Prostate gland (tissue), 2 donors: ENCODE measurements at regions not wholly inside any gene's neighbourhood (a gene's known extent, or its start where the extent isn't known, plus 50 kb on each side); places are given as distances from the start of the nearest gene placed in this dataset.

Experiments used
- CTCF ChIP-seq, 4 experiments: fragments of 200-600 bp in 2 of 4; fragments of 450-650 bp in 2 of 4; sonication (generic) in 2 of 4; IDR thresholded peaks; 1 replicate in 3 of 4; 2 replicates in 1 of 4; pipeline ENCODE4 v1.5.1; 2016 to 2019; ENCODE audit warnings: antibody characterized with exemption in 4 of 4, mild to moderate bottlenecking in 2 of 4, moderate library complexity in 2 of 4
- POLR2A ChIP-seq: fragments of 450-650 bp; IDR thresholded peaks from one replicate; pipeline ENCODE4 v1.6.1; 2016; ENCODE audit warnings: antibody characterized with exemption, mild to moderate bottlenecking
- POLR2AphosphoS5 ChIP-seq: sonication (generic); formaldehyde crosslinking; IDR thresholded peaks from one replicate; pipeline ENCODE4 v1.6.1; 2017; ENCODE audit warnings: antibody characterized with exemption

- TF ChIP-seq CTCF (IDR thresholded peaks at IDR 0.05) (no peak), POLR2AphosphoS5 (no peak), POLR2A (no peak)
These were observed 269.1 kb upstream of the UMPS start for GRCh38 chr3:124461126-124461525.
